Duodenal mucosa (tissue), 2 donors: ENCODE measurements at regions not wholly inside any gene's neighbourhood (a gene's known extent, or its start where the extent isn't known, plus 50 kb on each side); places are given as distances from the start of the nearest gene placed in this dataset.

Experiments used
- H3K27ac ChIP-seq: one replicate; pipeline ENCODE4 v1.7.0; 2013; ENCODE audit warnings: low read depth, low read length
- H3K27me3 ChIP-seq, 2 donors: one replicate each; pipeline ENCODE4 v1.7.0; 2013; ENCODE audit warnings: low read length in 2 of 2, control low read depth in 1 of 2; ENCODE audit not compliant: insufficient read depth in 2 of 2, control insufficient read depth in 1 of 2
- H3K36me3 ChIP-seq, 2 donors: one replicate each; pipeline ENCODE4 v1.7.0; 2013; ENCODE audit warnings: low read length in 2 of 2, control low read depth in 1 of 2; ENCODE audit not compliant: insufficient read depth in 2 of 2, control insufficient read depth in 1 of 2
- H3K4me1 ChIP-seq, 2 donors: one replicate each; pipeline ENCODE4 v1.7.0; 2013; ENCODE audit warnings: low read length in 2 of 2, control low read depth in 1 of 2; ENCODE audit not compliant: insufficient read depth in 2 of 2, control insufficient read depth in 1 of 2
- H3K4me3 ChIP-seq, 2 donors: one replicate each; pipeline ENCODE4 v1.7.0; 2013; ENCODE audit warnings: low read length in 2 of 2, low read depth in 1 of 2
- H3K9ac ChIP-seq, 2 donors: one replicate each; pipeline ENCODE4 v1.7.0; 2013; ENCODE audit warnings: low read length in 2 of 2, low read depth in 1 of 2
- H3K9me3 ChIP-seq, 2 donors: one replicate each; pipeline ENCODE4 v1.7.0; 2013; ENCODE audit warnings: low read length in 2 of 2, control low read depth in 1 of 2; ENCODE audit not compliant: control insufficient read depth in 1 of 2

GRCh38 chr2:234410526-234410925 lies 86.4 kb downstream of the ARL4C start:
- no peak overlapping the region for H3K4me3 ChIP-seq
- no peaks in the 10 kb centered on the region for H3K36me3 ChIP-seq
- H3K9ac ChIP-seq = no peak overlapping the region
- no peaks in the 10 kb centered on the region for H3K9me3 ChIP-seq
- no peaks in the 10 kb centered on the region for H3K27me3 ChIP-seq
- no peaks in the 10 kb centered on the region for H3K4me1 ChIP-seq
- H3K27ac ChIP-seq = no peak overlapping the region

GRCh38 chr2:234409590-234409989 lies 87.3 kb downstream of the ARL4C start:
- Histone ChIP-seq H3K36me3 (no peaks in the 10 kb centered on the region), H3K9ac (no peak overlapping the region), H3K27me3 (no peaks in the 10 kb centered on the region), H3K4me1 (no peaks in the 10 kb centered on the region), H3K9me3 (no peaks in the 10 kb centered on the region), H3K4me3 (no peak overlapping the region), H3K27ac (no peak overlapping the region)

GRCh38 chr2:234406085-234406484 lies 90.8 kb downstream of the ARL4C start:
- H3K4me1 ChIP-seq = no peaks in the 10 kb centered on the region
- no peak overlapping the region for H3K27ac ChIP-seq
- no peaks in the 10 kb centered on the region for H3K36me3 ChIP-seq
- no peaks in the 10 kb centered on the region for H3K9me3 ChIP-seq
- no peak overlapping the region for H3K4me3 ChIP-seq
- no peak overlapping the region for H3K9ac ChIP-seq
- no peaks in the 10 kb centered on the region for H3K27me3 ChIP-seq

- no peak overlapping the region for H3K9ac ChIP-seq
- H3K27me3 ChIP-seq = no peaks in the 10 kb centered on the region
- no peak overlapping the region for H3K4me3 ChIP-seq
- H3K36me3 ChIP-seq = no peaks in the 10 kb centered on the region
- H3K27ac ChIP-seq = no peak overlapping the region
- H3K4me1 ChIP-seq = no peaks in the 10 kb centered on the region
- H3K9me3 ChIP-seq = no peaks in the 10 kb centered on the region
Observed at GRCh38 chr2:234405462-234405861, 91.4 kb downstream of the ARL4C start.

GRCh38 chr2:234404957-234405356 lies 91.9 kb downstream of the ARL4C start:
- Histone ChIP-seq H3K27ac (no peak overlapping the region), H3K9ac (no peak overlapping the region), H3K4me3 (no peak overlapping the region), H3K4me1 (no peaks in the 10 kb centered on the region), H3K27me3 (no peaks in the 10 kb centered on the region), H3K36me3 (no peaks in the 10 kb centered on the region), H3K9me3 (no peaks in the 10 kb centered on the region)

GRCh38 chr2:234403751-234404150 lies 93.1 kb downstream of the ARL4C start:
- Histone ChIP-seq H3K9ac (no peak overlapping the region), H3K4me3 (no peak overlapping the region)

GRCh38 chr2:234403074-234403473 lies 93.8 kb downstream of the ARL4C start:
- Histone ChIP-seq H3K36me3 (no peaks in the 10 kb centered on the region), H3K9ac (no peak overlapping the region), H3K4me3 (no peak overlapping the region), H3K4me1 (no peaks in the 10 kb centered on the region), H3K27me3 (no peaks in the 10 kb centered on the region), H3K27ac (no peak overlapping the region), H3K9me3 (no peaks in the 10 kb centered on the region)

More at GRCh38 chr2:234403751-234404150, 93.1 kb downstream of the ARL4C start:
- no peaks in the 10 kb centered on the region for H3K36me3 ChIP-seq
- H3K27me3 ChIP-seq = no peaks in the 10 kb centered on the region
- H3K27ac ChIP-seq = no peak overlapping the region
- no peaks in the 10 kb centered on the region for H3K4me1 ChIP-seq
- no peaks in the 10 kb centered on the region for H3K9me3 ChIP-seq

- no peaks in the 10 kb centered on the region for H3K36me3 ChIP-seq
- no peaks in the 10 kb centered on the region for H3K9me3 ChIP-seq
- no peak overlapping the region for H3K9ac ChIP-seq
- H3K4me3 ChIP-seq = no peak overlapping the region
- H3K27me3 ChIP-seq = no peaks in the 10 kb centered on the region
- H3K27ac ChIP-seq = no peak overlapping the region
- no peaks in the 10 kb centered on the region for H3K4me1 ChIP-seq
Observed at GRCh38 chr2:234401426-234401825, 95.5 kb downstream of the ARL4C start.

GRCh38 chr2:234399451-234400246 lies 97.2 kb downstream of the ARL4C start:
- Histone ChIP-seq H3K4me3 (no peak overlapping the region), H3K4me1 (no peaks in the 10 kb centered on the region), H3K9me3 (no peaks in the 10 kb centered on the region), H3K9ac (no peak overlapping the region), H3K36me3 (no peaks in the 10 kb centered on the region), H3K27ac (no peak overlapping the region), H3K27me3 (no peaks in the 10 kb centered on the region)

GRCh38 chr2:234398531-234398930 lies 98.3 kb downstream of the ARL4C start:
- no peak overlapping the region for H3K4me3 ChIP-seq
- H3K9me3 ChIP-seq = no peaks in the 10 kb centered on the region
- H3K27me3 ChIP-seq = no peaks in the 10 kb centered on the region
- H3K4me1 ChIP-seq = no peaks in the 10 kb centered on the region
- H3K36me3 ChIP-seq = no peaks in the 10 kb centered on the region
- H3K27ac ChIP-seq = no peak overlapping the region
- no peak overlapping the region for H3K9ac ChIP-seq
